AG08395 (cell line): ENCODE measurements at regions not wholly inside any gene's neighbourhood (a gene's known extent, or its start where the extent isn't known, plus 50 kb on each side); places are given as distances from the start of the nearest gene placed in this dataset.

Experiments
- DNase-seq: peaks from one replicate; pipeline ENCODE4 v3.0.0; 2012; ENCODE audit warnings: mixed read lengths, low spot score

GRCh38 chr16:85557083-85557970, 55.8 kb upstream of the GSE1 start:
- DNase-seq: peak; percentile 24

GRCh38 chr16:85557971-85558657, 55.0 kb upstream of the GSE1 start:
- no peak for DNase-seq

- DNase-seq: no peak
Observed at GRCh38 chr16:85560932-85561247, 52.2 kb upstream of the GSE1 start.

- no peak for DNase-seq
Observed at GRCh38 chr16:85561248-85562092, 51.7 kb upstream of the GSE1 start.

GRCh38 chr16:85562093-85562786, 50.9 kb upstream of the GSE1 start:
- DNase-seq: no peak

- no peak for DNase-seq
Observed at GRCh38 chr16:85563034-85563433, 50.1 kb upstream of the GSE1 start.
